K562 (cell line): ENCODE measurements at regions not wholly inside any gene's neighbourhood (a gene's known extent, or its start where the extent isn't known, plus 50 kb on each side); places are given as distances from the start of the nearest gene placed in this dataset.

ENCODE experiments used
- ATAC-seq: fragments of 200-7000 bp; cut with Tn5 transposase; 3 replicates; pipeline ENCODE4 v1.9.1; 2020; ENCODE audit warnings: moderate library complexity
- BruUV-seq: library from RNA; stranded (reverse); fragments of 400-500 nt; replicated peaks from 2 replicates; lab custom pipeline; 2021; lab: Mats Ljungman, UMichigan
- CTCF ChIA-PET: fragments of 300-600 bp; formaldehyde crosslinking; extraction: SDS; loops from one replicate; lab custom pipeline; 2021; ENCODE audit warnings: low intra/inter-chr PET ratio; lab: Yijun Ruan, JAX
- POLR2A ChIA-PET: fragments of 300-600, 350-650 bp; sonication (Branson Sonifier 250); formaldehyde crosslinking; extraction: SDS; loops from one replicate; lab custom pipeline; 2021; ENCODE audit warnings: antibody characterized with exemption, inconsistent platforms; lab: Yijun Ruan, JAX
- DNase-seq, 4 experiments: peaks; one replicate each; pipeline versions ENCODE4 v3.0.0 to v3.0.0-alpha.2; 2011 to 2018; ENCODE audit warnings: low spot score in 3 of 4, mixed read lengths in 3 of 4; ENCODE audit errors: extremely low read depth in 1 of 4
- FAIRE-seq: peaks from 2 replicates; lab custom pipeline; 2011; peaks lifted over from hg19 to GRCh38; lab: Jason Lieb, UNC
- H2AFZ ChIP-seq: 2 replicates; pipeline ENCODE4 v1.6.0; 2011; ENCODE audit warnings: low read depth, low read length, control low read depth, inconsistent platforms
- H3K27ac ChIP-seq: fragments of 200-600 bp; 3 replicates; pipeline ENCODE4 v1.8.0; 2011; ENCODE audit warnings: low read depth, mild to moderate bottlenecking, control low read depth, inconsistent platforms, low read length, moderate library complexity, mixed read lengths; ENCODE audit errors: extremely low read depth
- H3K27me3 ChIP-seq, 2 experiments: fragments of 300-600 bp in 1 of 2; 2 replicates in 1 of 2; 3 replicates in 1 of 2; pipeline versions ENCODE4 v1.6.0 to v1.8.0; 2011; ENCODE audit warnings: inconsistent platforms in 2 of 2, low read length in 2 of 2, mild to moderate bottlenecking in 1 of 2, mixed read lengths in 1 of 2, moderate library complexity in 1 of 2; ENCODE audit not compliant: control insufficient read depth in 2 of 2, insufficient read depth in 2 of 2
- H3K36me3 ChIP-seq: fragments of 300-600 bp; 3 replicates; pipeline ENCODE4 v1.8.0; 2011; ENCODE audit warnings: mild to moderate bottlenecking, low read length, inconsistent platforms; ENCODE audit not compliant: control insufficient read depth, insufficient read depth
- H3K4me1 ChIP-seq, 2 experiments: fragments of 200-600 bp in 1 of 2; replicated peaks in 1 of 2; 2 replicates in 1 of 2; 3 replicates in 1 of 2; pipeline versions ENCODE4 v1.5.1 to v1.8.0; 2011; ENCODE audit warnings: inconsistent platforms in 2 of 2, low read length in 2 of 2, mild to moderate bottlenecking in 1 of 2, mixed read lengths in 1 of 2, moderate library complexity in 1 of 2; ENCODE audit not compliant: control insufficient read depth in 2 of 2, insufficient read depth in 2 of 2
- H3K4me2 ChIP-seq: 2 replicates; pipeline ENCODE4 v1.6.1; 2011; ENCODE audit warnings: low read length, control low read depth, inconsistent platforms, mixed read lengths; ENCODE audit not compliant: insufficient read depth
- H3K4me3 ChIP-seq: fragments of 200-600 bp; sonication (generic), shearing (Covaris generic); 2 replicates; pipeline ENCODE4 v1.5.1; 2016; ENCODE audit warnings: control low read depth, inconsistent platforms
- H3K79me2 ChIP-seq: fragments of 200-600 bp; 3 replicates; pipeline ENCODE4 v1.8.0; 2011; ENCODE audit warnings: low read length, inconsistent platforms; ENCODE audit not compliant: control insufficient read depth, insufficient read depth
- H3K9ac ChIP-seq, 2 experiments: 2 replicates each; pipeline versions ENCODE4 v1.6.0 to v1.6.1; 2011; ENCODE audit warnings: low read depth in 2 of 2, low read length in 2 of 2, control low read depth in 1 of 2, inconsistent platforms in 1 of 2, mild to moderate bottlenecking in 1 of 2, mixed read lengths in 1 of 2; ENCODE audit not compliant: insufficient read depth in 1 of 2
- H3K9me1 ChIP-seq: one replicate; pipeline ENCODE4 v1.6.0; 2011; ENCODE audit warnings: inconsistent platforms, mild to moderate bottlenecking, low read length, moderate library complexity; ENCODE audit not compliant: control insufficient read depth, insufficient read depth
- H3K9me3 ChIP-seq: replicated peaks from 2 replicates; pipeline ENCODE4 v1.5.1; 2011; ENCODE audit warnings: low read depth, low read length, inconsistent platforms; ENCODE audit not compliant: control insufficient read depth, insufficient read depth
- H4K20me1 ChIP-seq: replicated peaks from 2 replicates; pipeline ENCODE4 v1.6.1; 2011; ENCODE audit warnings: low read length, inconsistent platforms, mixed read lengths; ENCODE audit not compliant: control insufficient read depth, insufficient read depth
- BCOR ChIP-seq: fragments of 450-650 bp; IDR thresholded peaks from 2 replicates; pipeline ENCODE4 v1.6.1; 2016
- CTCF ChIP-seq, 3 experiments: IDR thresholded peaks in 2 of 3; conservative IDR thresholded peaks in 1 of 3; 2 replicates each; pipeline ENCODE4 v1.5.1; 2011 to 2012; ENCODE audit warnings: low read length in 3 of 3, mild to moderate bottlenecking in 3 of 3, control low read depth in 2 of 3, improper control_type of control experiment in 1 of 3, inconsistent platforms in 1 of 3, low read depth in 1 of 3, mixed read lengths in 1 of 3, moderate library complexity in 1 of 3; ENCODE audit not compliant: insufficient read depth in 2 of 3
- PRPF4 ChIP-seq: fragments of 200-400 bp; formaldehyde crosslinking; IDR thresholded peaks from one replicate; pipeline ENCODE4 v1.6.1; 2017; ENCODE audit warnings: low read length, low read depth, mild to moderate bottlenecking; ENCODE audit not compliant: insufficient read depth, poor library complexity, severe bottlenecking
- RBM39 ChIP-seq: fragments of 200-400 bp; formaldehyde crosslinking; optimal IDR thresholded peaks from 2 replicates; pipeline ENCODE3; 2018; ENCODE audit warnings: low read depth, low read length
- REST ChIP-seq, 2 experiments: fragments of 450-650 bp; formaldehyde crosslinking in 1 of 2; IDR thresholded peaks; 2 replicates each; pipeline versions ENCODE4 v1.4.0 to v1.6.1; 2014 to 2020; ENCODE audit warnings: mild to moderate bottlenecking in 2 of 2, borderline replicate concordance in 1 of 2, low read depth in 1 of 2
- SMC3 ChIP-seq: conservative IDR thresholded peaks from 2 replicates; pipeline ENCODE4 v1.6.1; 2011; ENCODE audit warnings: low read depth, low read length, improper control_type of control experiment; ENCODE audit not compliant: insufficient read depth
- ZFP30 ChIP-seq: fragments of 250-450 bp; sonication (Bioruptor Pico); IDR thresholded peaks from 2 replicates; pipeline ENCODE4 v1.8.0; 2022; ENCODE audit warnings: moderate library complexity, mild to moderate bottlenecking, inconsistent platforms, borderline replicate concordance
- ZNF217 ChIP-seq: sonication (generic); formaldehyde crosslinking; IDR thresholded peaks from 2 replicates; pipeline ENCODE4 v1.8.0; 2022; ENCODE audit warnings: mild to moderate bottlenecking, missing genetic modification reagents
- ZNF384 ChIP-seq: IDR thresholded peaks from 2 replicates; pipeline ENCODE4 v1.6.1; 2012; ENCODE audit warnings: low read depth, low read length, improper control_type of control experiment
- ZNF449 ChIP-seq: fragments of 250-450 bp; sonication (Bioruptor Pico); IDR thresholded peaks from 2 replicates; pipeline ENCODE4 v1.8.0; 2022; ENCODE audit warnings: moderate library complexity, mild to moderate bottlenecking, inconsistent platforms
- ZNF551 ChIP-seq: fragments of 250-450 bp; sonication (Bioruptor Pico); IDR thresholded peaks from 2 replicates; pipeline ENCODE4 v1.5.0; 2021; ENCODE audit warnings: mild to moderate bottlenecking, moderate library complexity
- WGBS: fragments of 100-300 bp; shearing (Covaris generic); methylation state at CpG from one replicate; pipeline ENCODE4 v1.1.6; 2016; ENCODE audit warnings: low coverage, mixed read lengths; ENCODE audit not compliant: insufficient coverage; ENCODE audit errors: missing lambda C conversion rate; 5-methylcytosine and 5-hydroxymethylcytosine counted together
- in situ Hi-C: fragments of 300-500 bp; cut with MboI; formaldehyde crosslinking; loops from 4 replicates; pipeline ENCODE4 v1.15.0; 2018; ENCODE audit warnings: inconsistent platforms, mixed read lengths
- intact Hi-C: fragments of 100-400 bp; cut with micrococcal nuclease; formaldehyde crosslinking; loops from 2 replicates; pipeline ENCODE4 v1.14.2; 2022

GRCh38 chr4:114384629-114385028 lies 214.0 kb upstream of the UGT8 start:
- BruUV-seq = no TSS peak
- ATAC-seq (no peak), DNase-seq (peak in 1 of 4 experiments; percentile 25), FAIRE-seq (no peak)
- Histone ChIP-seq H3K9me1 (no peaks in the 10 kb centered on the region), H3K4me3 (no peak overlapping the region), H3K9ac (no peak overlapping the region), H3K79me2 (no peaks in the 10 kb centered on the region), H3K4me1 (no peaks in the 10 kb centered on the region), H3K4me2 (no peak overlapping the region), H3K27me3 (no peaks in the 10 kb centered on the region), H3K9me3 (no peaks in the 10 kb centered on the region), H4K20me1 (no peaks in the 10 kb centered on the region), H3K36me3 (no peaks in the 10 kb centered on the region), H3K27ac (no peak overlapping the region), H2AFZ (no peak overlapping the region)
- ChIA-PET CTCF (interaction anchor here (1.5 kb wide), 1 partner anchor 310 kb away, joined by 6 read pairs; no protein-coding TSS in a partner anchor), POLR2A (no interaction called here)
- intact Hi-C loops (loop anchor here (2.0 to 10.0 kb wide), 2 partner anchors 990 to 1110 kb away; no protein-coding TSS in a partner anchor), in situ Hi-C loops (loop anchor here (25.0 kb wide), 1 partner anchor 972 kb away; no protein-coding TSS in a partner anchor)
- WGBS = 2% methylated on average over 4 of the region's 4 CpGs
- TF ChIP-seq ZNF217 (CRISPR knock-in tag) = no peak
- TF ChIP-seq SMC3 = 0 out of 2 replicates have a peak, but pooled peaks have one; percentile 12
- no peak for TF ChIP-seq ZNF551 (CRISPR knock-in tag)
- no peak for TF ChIP-seq ZNF384
- no peak for TF ChIP-seq ZNF449 (CRISPR knock-in tag)
- no peak for TF ChIP-seq BCOR
- TF ChIP-seq RBM39 = no peak
- TF ChIP-seq REST (IDR thresholded peaks at IDR 0.05; ENCODE audit: borderline replicate concordance) = peak; percentile 37; the same call in 1 of the 2 replicates
- TF ChIP-seq REST (CRISPR knock-in tag; IDR thresholded peaks at IDR 0.05; ENCODE audit: low read depth) = no peak
- TF ChIP-seq PRPF4 = no peak
- peak in 2 of 3 experiments; percentile 16 to 52; a peak in 3 of 6 replicates for TF ChIP-seq CTCF (IDR thresholded peaks at IDR 0.05 in 2 of 3, conservative IDR thresholded peaks at IDR 0.05 in 1 of 3; ENCODE audit: insufficient read depth in 2 of 3, low read depth in 1 of 3, low read length in 3 of 3)
- TF ChIP-seq ZFP30 (CRISPR knock-in tag) = no peak
